ENCODE measurements at regions not wholly inside any gene's neighbourhood (a gene's known extent, or its start where the extent isn't known, plus 50 kb on each side); places are given as distances from the start of the nearest gene placed in this dataset.

DNA sequence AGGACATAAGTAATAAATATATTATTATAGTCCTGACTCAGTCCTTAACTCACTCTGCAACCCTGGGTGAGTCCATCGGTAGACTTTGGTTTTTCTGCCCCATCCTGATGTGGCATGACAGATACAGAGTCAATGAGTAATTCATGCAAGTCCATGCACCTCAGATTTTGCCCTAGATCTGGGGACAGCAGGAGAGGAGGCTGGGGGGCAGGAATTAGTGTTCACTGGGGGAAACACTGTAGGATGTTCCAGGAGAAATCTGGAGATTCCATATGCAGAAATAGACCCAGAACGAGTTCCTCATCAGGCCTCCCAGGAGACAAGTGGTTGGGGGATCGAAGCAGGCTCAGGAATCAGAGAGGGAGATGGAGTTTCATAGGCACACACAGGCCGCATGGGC is 150.8 kb downstream of the DICER1 start:
- H3K9me1 ChIP-seq (ENCODE audit: control insufficient read depth, extremely low read depth, insufficient read depth, low read length) = no peaks in the 10 kb centered on the region
- no peaks in the 10 kb centered on the region for H3K27me3 ChIP-seq (ENCODE audit: control insufficient read depth, extremely low read depth, insufficient read depth, low read length)
- no peaks in the 10 kb centered on the region for H3K36me3 ChIP-seq (ENCODE audit: control insufficient read depth in 2 of 2, extremely low read depth in 1 of 2, insufficient read depth in 2 of 2, low read length in 2 of 2)
- no peaks in the 10 kb centered on the region for H3K9me3 ChIP-seq (ENCODE audit: control insufficient read depth, low read depth, low read length)
- no peak overlapping the region for H2AFZ ChIP-seq (ENCODE audit: control insufficient read depth, low read length)
- TF ChIP-seq, protein P1, sequence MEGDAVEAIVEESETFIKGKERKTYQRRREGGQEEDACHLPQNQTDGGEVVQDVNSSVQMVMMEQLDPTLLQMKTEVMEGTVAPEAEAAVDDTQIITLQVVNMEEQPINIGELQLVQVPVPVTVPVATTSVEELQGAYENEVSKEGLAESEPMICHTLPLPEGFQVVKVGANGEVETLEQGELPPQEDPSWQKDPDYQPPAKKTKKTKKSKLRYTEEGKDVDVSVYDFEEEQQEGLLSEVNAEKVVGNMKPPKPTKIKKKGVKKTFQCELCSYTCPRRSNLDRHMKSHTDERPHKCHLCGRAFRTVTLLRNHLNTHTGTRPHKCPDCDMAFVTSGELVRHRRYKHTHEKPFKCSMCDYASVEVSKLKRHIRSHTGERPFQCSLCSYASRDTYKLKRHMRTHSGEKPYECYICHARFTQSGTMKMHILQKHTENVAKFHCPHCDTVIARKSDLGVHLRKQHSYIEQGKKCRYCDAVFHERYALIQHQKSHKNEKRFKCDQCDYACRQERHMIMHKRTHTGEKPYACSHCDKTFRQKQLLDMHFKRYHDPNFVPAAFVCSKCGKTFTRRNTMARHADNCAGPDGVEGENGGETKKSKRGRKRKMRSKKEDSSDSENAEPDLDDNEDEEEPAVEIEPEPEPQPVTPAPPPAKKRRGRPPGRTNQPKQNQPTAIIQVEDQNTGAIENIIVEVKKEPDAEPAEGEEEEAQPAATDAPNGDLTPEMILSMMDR (optimal IDR thresholded peaks at IDR 0.05 in 1 of 3, IDR thresholded peaks at IDR 0.05 in 1 of 3, conservative IDR thresholded peaks at IDR 0.05 in 1 of 3; ENCODE audit: extremely low read depth in 1 of 3, insufficient read depth in 2 of 3, low read length in 3 of 3) = no peak
- no peak for TF ChIP-seq EZH2 (IDR thresholded peaks at IDR 0.05; ENCODE audit: low read length)
- no peaks in the 10 kb centered on the region for H3K79me2 ChIP-seq (ENCODE audit: control insufficient read depth, insufficient read depth, low read length)
- H3K9ac ChIP-seq (ENCODE audit: control insufficient read depth, extremely low read depth, insufficient read depth, low read length) = no peak overlapping the region
- DNase-seq (ENCODE audit: low read depth, low spot score) (no peak), FAIRE-seq (no peak)
- no peak overlapping the region for H3K4me2 ChIP-seq (ENCODE audit: control insufficient read depth, extremely low read depth, insufficient read depth, low read depth, low read length)
- no peaks in the 10 kb centered on the region for H4K20me1 ChIP-seq (ENCODE audit: control insufficient read depth, extremely low read depth, insufficient read depth, low read length)
- H3K27ac ChIP-seq (ENCODE audit: control insufficient read depth, insufficient read depth, low read length) = no peak overlapping the region
- dilution Hi-C loops (cut with MboI; ENCODE audit: extremely low pct_ligation_motif_present, low sequenced_read_pairs) = no loop called here
- peaks cover 2% of the 10 kb centered on the region for H3K4me1 ChIP-seq (ENCODE audit: control insufficient read depth, extremely low read depth, insufficient read depth, low read length)
- H3K4me3 ChIP-seq (ENCODE audit: control insufficient read depth in 2 of 3, extremely low read depth in 1 of 3, insufficient read depth in 2 of 3, low read depth in 1 of 3, low read length in 3 of 3) = no peak overlapping the region

DNA sequence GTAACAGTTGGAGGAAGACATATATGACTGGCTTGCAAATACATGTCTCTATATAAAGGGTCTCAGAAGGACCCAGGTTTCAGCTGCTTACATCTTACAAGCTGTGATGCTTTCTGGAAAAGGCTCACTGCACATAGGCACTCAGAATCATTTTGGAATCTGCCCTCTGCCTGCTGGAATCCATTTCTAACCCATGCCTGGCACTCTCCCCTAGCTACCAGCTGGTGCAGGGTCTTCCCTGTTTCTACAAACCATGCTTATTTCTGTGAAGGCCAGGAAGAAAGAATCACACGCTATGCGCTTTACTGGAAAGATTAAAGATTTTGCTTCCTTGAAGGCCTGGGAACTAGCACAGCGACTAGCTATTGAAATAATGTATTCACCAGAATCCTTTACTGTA is 151.3 kb downstream of the DICER1 start:
- H3K27ac ChIP-seq (ENCODE audit: control insufficient read depth, insufficient read depth, low read length) = no peak overlapping the region
- no peak for FAIRE-seq
- H3K9me1 ChIP-seq (ENCODE audit: control insufficient read depth, extremely low read depth, insufficient read depth, low read length) = no peaks in the 10 kb centered on the region
- no peak for DNase-seq (ENCODE audit: low read depth, low spot score)
- no peak overlapping the region for H3K9ac ChIP-seq (ENCODE audit: control insufficient read depth, extremely low read depth, insufficient read depth, low read length)
- H3K27me3 ChIP-seq (ENCODE audit: control insufficient read depth, extremely low read depth, insufficient read depth, low read length) = no peaks in the 10 kb centered on the region
- H2AFZ ChIP-seq (ENCODE audit: control insufficient read depth, low read length) = no peak overlapping the region
- H3K79me2 ChIP-seq (ENCODE audit: control insufficient read depth, insufficient read depth, low read length) = no peaks in the 10 kb centered on the region
- H3K4me2 ChIP-seq (ENCODE audit: control insufficient read depth, extremely low read depth, insufficient read depth, low read depth, low read length) = no peak overlapping the region
- no peak overlapping the region for H3K4me3 ChIP-seq (ENCODE audit: control insufficient read depth in 2 of 3, extremely low read depth in 1 of 3, insufficient read depth in 2 of 3, low read depth in 1 of 3, low read length in 3 of 3)
- no peaks in the 10 kb centered on the region for H3K9me3 ChIP-seq (ENCODE audit: control insufficient read depth, low read depth, low read length)
- dilution Hi-C loops (cut with MboI; ENCODE audit: extremely low pct_ligation_motif_present, low sequenced_read_pairs) = no loop called here
- TF ChIP-seq EZH2 (IDR thresholded peaks at IDR 0.05; ENCODE audit: low read length) = no peak
- TF ChIP-seq, protein P1 (optimal IDR thresholded peaks at IDR 0.05 in 1 of 3, IDR thresholded peaks at IDR 0.05 in 1 of 3, conservative IDR thresholded peaks at IDR 0.05 in 1 of 3; ENCODE audit: extremely low read depth in 1 of 3, insufficient read depth in 2 of 3, low read length in 3 of 3) = no peak
- H3K36me3 ChIP-seq (ENCODE audit: control insufficient read depth in 2 of 2, extremely low read depth in 1 of 2, insufficient read depth in 2 of 2, low read length in 2 of 2) = no peaks in the 10 kb centered on the region
- H3K4me1 ChIP-seq (ENCODE audit: control insufficient read depth, extremely low read depth, insufficient read depth, low read length) = peaks cover 2% of the 10 kb centered on the region
- H4K20me1 ChIP-seq (ENCODE audit: control insufficient read depth, extremely low read depth, insufficient read depth, low read length) = no peaks in the 10 kb centered on the region

Measured in keratinocyte (primary cell).